Right kidney (tissue), 1 donor: ENCODE measurements at regions not wholly inside any gene's neighbourhood (a gene's known extent, or its start where the extent isn't known, plus 50 kb on each side); places are given as distances from the start of the nearest gene placed in this dataset.

ENCODE experiments used
- DNase-seq: peaks from one replicate; pipeline ENCODE4 v3.0.0-alpha.2; 2016

DNA sequence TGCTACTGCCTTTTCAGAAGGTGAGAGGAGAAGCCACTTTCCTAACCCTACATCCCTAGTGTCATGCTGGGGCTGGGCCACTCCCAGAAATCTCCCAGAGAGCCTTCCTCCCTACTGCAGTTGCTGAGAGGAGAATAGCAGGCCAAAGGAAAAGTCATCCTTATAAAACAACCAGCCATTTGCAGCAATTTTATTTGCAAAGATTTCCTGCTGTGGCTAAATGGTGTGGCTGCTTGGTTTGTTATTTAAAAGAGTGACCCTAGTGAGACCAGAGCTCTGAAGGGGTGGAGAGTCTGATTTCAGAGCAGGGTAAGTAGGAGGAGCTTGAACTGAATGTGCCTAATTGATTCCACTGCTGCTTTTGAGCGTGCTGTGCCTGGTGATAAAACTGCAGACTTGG lies 232.0 kb downstream of the GRIN2B start:
- DNase-seq: no peak

DNA sequence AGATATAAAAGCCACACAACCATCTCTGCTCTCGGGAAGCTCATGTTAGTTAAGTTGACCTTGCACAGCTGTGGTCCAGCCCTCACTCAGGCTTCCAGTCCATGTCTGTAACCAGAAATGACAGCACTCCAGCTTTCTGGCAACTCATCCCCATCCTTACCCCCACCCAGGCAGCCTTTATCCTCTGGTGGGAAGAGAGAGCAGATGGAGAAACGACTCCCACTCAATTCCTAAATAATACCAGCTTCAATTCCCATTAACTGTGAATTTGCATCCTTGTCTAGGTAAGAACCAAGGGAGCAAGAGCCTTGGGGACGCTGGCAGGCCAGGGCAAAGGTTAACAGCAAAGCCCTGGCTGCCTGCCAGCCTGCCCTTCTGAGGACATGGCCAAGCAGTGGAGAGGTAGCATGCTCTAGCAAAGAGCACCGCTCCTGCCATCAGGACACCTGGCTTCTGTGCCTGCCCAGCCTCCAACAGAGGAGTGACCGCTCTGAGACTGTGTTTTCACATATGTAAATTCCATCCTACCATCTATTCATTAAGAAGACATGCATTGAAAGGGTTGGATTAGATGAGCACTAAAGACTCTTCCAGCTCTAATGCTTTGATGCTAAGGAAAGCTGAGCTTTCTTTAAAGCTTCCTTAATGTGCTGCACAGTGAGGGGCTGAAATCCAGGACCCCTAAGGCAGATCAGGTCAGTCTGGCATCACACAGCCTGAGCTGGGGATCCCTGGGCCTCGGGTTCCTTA lies 236.1 kb downstream of the GRIN2B start:
- DNase-seq: no peak

DNA sequence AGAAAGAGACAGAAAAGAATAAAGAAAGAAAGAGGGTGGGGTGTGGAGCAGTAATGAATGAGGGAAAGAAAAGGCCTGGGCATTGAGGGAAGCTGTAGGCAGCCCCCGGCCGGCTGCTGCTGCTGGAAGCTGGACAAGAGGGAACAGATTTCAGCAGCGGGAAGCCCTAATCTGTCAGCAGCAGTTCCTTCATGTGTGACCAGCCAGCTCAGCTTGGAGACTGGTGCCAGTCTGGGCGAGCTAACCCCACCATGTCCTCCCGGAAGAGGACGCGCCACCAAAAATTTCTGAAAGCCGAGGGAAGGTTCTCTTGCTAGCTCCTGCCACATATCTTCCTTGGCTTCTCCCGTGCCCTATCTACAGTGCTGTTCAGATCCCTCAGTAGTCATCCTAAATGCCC lies 236.8 kb downstream of the GRIN2B start:
- DNase-seq: no peak

DNA sequence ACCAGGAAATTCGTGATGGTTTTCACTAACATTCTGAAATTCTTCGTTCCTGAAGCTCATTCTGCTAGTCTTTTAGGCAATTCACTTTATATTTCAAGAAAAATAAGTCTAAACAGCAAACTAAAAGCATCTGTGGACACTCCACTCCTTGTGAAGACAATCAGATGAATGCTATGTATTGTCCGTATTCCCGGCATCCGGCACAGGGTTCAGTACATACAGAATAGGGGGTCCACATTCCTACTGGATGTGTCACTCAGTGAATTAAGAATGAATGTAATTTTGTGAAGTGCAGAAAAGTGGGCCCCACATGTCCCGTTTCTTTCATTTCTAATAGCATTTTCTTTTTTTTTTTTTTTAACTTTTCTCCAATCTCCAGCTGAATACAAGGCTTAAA lies 241.3 kb downstream of the GRIN2B start:
- DNase-seq: no peak

DNA sequence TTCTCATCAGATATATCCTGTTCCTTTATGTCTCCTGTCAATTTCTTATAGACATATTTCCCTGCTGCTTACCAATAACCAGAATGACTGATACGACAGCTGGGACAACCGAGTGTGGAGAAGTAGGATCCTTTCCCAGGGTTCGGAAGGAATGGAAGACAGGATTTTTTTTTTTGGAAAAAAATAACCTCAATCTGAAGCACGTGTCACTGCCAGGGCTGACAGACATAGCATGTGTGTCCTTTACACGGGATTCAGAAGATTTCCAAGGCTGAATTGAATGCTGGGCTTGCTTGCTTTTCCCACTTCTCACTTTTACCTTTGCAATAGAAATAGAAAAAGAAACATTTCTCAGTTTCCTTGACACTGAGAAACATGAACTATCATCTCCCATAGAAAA lies 245.7 kb downstream of the GRIN2B start:
- DNase-seq: no peak

DNA sequence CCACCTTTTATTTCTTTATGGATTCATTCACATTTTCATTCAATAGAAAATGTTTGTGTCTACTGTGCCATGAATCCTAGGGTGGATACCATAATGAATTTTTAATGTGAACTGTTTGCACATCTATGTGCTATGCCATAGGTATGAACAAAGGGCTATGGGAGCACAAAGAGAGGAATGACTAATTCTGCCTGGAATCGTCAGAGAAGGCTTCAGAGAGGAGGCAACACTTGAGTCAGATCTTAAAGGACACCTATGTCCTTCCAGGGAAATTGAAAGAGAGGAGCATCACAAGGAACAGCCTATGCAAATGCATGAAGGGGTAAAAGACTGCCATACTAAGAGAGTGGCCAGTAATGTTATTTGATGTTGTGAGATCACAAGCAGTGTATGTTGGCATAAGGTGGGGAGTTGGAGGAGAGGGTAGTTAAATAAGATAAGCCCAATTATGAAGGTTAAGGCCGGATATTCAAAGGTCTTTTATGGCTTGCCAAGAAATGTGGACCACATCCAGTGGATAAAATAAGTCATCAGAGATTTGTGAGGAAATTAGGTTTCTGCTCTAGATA lies 246.7 kb downstream of the GRIN2B start:
- DNase-seq: no peak

DNA sequence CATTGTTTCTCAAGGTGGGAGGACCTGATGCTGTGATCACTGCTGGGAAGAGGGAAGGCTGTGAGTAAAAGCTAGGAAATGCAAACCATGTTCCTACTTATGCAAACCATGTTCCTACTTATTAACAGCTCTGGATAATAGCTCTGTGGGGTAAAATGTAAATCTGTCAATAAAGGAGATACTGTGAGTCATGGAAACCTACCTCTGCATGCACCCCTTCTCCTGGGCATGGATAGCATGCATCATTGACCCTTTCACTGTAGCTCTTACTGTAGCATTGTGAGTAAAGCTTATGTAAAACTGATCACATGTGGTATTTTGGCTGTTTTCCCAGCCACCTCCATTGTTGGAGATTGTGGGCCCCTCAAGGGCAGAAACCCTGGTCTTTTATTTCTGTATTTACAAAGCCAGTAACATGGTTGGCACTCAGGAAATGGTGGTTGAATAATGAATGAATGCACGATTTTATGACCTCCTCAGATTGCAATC lies 253.7 kb downstream of the GRIN2B start:
- DNase-seq: no peak

DNA sequence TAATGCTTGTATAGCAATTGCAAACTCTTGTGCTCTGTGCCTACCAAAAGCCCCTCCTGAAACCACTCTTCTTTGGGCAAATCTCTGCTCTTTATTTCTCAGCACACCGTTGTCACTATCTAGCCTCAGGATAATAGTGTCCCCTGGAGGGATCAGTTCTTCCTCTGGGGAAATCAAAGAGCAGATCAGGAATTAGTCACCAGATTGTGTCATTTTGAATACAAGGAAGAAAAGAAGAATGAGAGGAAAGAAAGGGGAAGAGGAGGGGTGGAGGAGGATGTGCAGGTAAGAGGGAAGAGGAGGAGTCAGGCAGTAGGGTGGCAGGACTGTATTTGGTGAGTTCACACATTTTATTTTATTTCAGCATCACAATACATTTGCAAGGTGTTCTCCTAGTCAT lies 256.4 kb downstream of the GRIN2B start:
- no peak for DNase-seq

DNA sequence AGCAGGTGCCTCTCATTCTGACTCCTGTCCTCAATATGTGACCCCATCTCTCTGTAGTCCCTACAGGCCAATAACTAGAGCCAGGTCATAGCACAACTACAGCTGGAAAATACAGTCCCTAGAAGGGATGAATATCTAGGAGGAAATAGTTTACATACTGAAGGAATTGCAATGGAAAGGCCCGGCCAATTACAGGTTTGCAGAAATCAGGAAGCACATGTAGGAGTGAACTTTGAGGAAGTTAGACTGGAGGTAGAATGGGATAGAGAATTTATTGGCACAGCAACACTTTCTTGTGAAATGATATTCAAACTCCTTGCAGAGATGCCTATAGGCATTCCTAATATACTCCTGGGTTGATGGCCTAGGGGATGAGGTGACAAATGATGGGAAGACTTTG lies 257.3 kb downstream of the GRIN2B start:
- no peak for DNase-seq

DNA sequence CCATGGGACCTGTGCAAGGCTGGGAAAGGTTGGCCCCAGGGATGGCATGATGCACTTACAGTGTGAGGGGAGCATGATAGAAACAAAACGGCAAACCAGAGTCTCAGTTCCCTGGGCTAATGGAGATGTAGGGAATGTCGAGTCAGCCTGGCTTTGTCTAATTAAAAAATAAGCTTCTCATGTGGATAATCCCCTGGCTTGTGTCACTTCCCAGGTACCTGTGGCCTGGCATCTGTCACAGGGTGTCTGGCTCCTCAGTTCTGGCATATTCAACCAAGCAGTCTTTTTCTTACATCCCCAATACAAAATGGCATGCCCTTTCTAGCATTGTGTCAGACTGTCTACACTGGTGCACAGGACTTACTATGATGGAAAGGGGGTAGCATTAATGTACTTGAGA lies 261.4 kb downstream of the GRIN2B start:
- DNase-seq: no peak

DNA sequence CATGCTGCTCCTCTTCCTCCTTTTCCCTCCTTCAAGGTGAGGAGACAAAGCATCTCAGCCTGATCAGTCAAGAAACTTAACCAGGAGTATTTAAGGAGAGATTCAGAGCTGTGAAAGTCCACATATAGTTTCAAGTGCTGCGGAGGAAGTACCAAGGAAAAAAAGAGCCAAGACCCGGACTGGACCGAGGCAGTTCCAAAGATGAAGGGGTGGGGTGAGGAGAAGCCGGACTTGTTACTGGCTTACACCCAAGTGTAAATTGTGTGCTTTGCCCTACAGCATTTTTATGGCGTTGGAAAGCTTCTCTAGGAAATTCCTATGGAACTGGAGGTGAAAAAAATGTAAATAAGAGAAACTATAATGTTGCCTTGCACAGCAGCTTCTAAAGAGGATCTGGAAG lies 263.1 kb downstream of the GRIN2B start:
- no peak for DNase-seq

DNA sequence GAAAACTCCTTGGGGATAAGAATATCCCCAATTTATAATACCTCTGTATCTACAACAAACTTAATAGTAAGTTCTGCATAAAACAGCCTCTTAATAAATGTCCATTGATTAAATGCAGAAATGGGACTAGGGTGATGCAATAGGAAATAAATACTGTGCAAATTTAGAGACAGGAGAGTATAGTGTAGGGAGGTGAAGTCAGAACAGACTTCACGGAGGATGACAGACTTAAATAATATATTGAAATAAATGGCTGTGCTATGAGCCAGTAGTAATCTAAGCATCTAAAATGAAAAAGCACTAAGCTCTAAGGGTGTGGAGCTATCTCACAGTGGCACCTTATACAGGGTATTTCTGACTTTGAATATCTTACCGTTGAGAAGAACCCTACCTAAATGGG lies 265.3 kb downstream of the GRIN2B start:
- DNase-seq: no peak

DNA sequence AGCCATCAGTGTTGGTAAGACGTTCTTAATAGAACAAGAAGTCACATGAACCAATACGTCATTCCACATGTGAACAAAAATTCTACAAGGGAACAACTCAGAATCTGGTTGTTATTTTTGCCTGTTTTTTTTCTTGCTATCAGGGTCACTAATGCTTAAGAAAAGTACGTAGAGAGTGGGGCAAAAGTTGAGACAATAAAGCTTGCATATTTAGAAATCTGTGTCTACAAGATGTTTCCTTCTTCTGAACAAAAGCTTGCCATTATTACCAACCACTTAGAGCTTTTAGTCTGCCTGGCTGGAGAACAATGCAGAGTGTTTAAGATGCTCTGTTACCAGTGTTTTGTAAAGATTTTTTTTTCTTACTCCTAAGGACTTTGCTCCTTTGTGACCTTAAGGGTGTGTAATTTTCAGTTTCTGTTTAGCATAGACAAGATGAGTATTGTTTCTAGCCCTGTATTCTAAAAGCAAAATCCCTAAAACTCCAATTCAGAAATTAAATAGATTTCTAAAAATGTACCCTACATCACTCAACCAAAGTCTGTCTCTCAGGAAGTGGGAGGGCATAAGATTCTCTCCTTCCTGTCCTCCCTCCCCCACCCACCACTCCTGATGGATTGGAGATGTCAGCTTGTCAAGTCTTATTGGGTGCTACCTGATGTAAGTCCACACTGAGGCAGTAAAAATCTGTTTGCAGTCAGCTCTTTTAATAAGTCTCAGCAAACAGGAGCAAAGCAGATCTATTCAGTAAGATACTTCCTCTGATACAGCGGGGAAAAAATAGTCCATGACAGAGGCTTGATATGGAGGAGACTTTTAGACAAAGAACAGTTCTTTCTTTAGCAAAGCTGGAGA lies 267.6 kb downstream of the GRIN2B start:
- no peak for DNase-seq

DNA sequence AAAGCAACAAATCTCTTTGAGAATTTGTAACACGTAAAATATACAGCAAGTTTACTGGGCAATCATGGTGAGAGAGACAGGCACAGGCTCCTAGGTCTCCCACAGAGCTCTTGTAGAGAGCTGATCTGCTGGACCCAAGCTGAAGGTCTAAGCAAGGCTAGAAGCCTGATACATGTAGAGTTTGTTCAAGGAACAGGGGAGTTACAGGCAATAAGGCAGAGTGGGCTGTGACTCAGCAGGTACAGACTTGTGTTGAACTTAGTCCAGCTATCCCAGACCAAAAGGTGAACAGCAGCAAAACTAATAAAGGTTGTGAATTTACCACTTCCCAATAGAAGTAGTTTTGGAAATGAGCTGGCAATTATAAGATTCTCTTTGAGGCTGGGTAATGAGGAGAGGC lies 273.6 kb downstream of the GRIN2B start:
- no peak for DNase-seq

DNA sequence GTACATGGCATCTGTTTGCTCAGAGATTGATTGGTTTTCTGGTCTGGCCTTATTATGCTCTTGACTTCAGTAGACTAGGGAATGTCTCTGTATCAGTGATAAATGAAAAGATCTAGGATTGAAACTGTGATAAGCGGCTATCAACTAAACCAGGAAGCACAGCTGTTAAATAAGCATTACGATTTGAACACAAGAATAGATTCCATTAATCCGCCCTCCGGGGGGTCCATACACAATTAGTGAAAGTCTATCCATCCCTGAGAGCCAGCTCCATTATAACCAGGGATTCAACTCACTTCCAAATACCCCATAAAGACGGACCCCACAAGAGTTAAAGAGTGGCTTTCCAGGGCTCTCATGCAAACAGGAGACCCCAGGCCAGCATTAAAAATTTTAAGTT lies 279.0 kb downstream of the GRIN2B start:
- no peak for DNase-seq

DNA sequence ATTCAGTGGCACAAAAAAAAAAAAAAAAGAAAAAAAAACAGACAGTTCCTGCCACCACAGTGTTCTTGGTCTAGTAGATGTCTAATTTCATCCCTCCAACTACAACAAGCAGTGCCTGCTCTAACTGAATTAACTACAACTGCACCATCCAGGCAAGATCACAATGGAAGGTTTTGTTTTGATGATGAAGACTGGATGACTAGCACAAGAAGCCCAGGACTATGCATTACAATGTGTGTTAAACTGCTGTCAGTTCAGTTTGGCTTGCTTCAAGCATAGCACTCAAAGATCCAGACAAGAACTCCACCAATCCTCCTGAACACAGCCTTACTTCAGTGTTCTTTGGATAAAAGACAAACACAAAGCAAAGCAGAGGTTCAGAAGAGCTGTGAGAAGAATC lies 279.9 kb downstream of the GRIN2B start:
- DNase-seq: no peak

DNA sequence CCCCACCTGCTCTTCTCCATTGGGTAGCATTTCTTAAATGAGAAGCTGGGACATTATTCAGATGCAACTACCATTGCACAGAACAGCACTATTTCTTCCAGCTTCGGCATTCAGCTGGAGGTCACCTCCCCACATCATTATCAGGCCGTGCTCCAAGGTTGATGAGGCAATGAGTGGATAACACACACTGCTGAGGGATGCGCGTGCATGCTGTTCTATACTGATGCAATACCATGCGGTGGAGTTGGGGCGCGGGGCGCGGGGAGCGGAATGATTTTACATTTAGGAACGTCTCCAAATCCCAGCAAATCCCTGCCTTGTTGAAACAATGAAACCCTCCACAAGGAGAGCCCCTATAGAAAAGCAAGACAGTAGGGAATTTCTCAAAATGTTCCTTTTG lies 283.4 kb downstream of the GRIN2B start:
- no peak for DNase-seq

DNA sequence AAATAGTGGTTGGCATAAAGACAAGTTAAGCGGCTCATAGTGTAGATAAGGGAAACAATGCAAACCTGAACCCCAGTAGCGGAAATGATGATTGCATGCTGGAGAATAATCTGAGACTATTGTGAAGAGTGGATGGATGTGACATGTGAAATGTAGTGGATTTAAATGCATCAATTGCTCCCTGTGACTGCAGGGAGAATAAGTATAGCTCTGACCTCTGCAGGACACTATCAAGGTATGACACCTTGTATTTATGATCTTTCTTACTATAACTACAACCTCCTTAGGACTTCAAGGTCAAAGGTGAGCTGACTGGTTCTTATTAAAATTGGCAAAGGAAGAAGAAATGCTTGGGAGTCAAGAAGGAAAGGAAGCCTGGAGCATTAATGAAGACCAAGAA lies 285.6 kb downstream of the GRIN2B start:
- no peak for DNase-seq

DNA sequence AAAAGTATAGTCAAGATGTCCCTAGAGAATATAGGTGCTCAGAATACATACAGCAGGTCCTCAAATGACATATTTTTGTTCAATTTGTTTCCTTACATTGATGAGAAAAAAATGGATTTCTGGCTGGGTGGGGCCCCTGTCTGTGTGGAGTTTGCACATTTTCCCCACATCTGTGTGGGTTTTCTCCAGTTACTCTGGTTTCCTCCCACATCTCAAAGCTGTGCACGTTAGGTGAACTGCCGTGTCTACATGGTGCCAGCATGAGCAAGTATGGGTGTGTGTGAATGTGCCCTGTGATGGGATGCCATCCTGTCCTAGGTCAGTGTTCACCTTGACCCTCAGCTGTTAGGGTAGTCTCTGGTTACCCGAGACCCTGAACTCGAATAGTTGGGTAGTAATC lies 289.1 kb downstream of the GRIN2B start:
- DNase-seq: no peak

DNA sequence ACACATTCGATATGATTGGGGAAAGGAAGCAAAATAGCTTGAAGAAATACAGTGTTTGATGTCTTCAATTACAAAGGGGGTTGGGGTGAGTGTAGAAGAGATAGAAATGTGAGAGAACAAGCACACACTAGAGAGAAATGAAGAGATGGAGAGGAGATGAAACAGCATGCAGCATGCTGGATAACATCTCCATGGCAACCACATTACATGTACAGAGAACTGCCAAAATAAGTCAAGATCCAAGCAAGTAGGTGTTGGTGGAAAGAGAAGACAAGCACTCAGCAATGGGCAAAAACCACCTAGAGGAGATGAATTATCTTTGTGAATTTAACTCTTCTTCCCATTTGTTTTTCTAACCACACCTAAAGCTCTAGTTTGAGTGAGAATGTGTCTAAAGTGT lies 289.8 kb downstream of the GRIN2B start:
- no peak for DNase-seq

DNA sequence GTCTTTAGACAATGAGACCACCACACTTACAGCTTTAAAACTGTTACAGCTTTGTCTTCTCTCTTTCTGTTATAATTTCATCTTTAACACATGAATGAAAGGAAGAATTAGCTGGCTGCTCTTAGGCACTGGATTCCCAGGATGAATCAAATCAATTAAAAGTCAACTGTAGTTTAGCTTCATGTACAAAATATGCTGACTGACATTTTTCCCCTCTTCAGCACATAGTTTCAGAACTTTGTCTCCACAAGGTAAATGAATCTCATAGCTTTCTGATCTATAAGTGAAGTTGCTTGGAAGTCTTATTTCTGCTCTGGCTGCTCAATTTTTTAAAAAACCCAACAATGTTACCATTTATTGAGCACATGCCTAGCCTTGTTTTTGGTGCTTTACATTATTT lies 293.8 kb downstream of the GRIN2B start:
- DNase-seq: no peak

DNA sequence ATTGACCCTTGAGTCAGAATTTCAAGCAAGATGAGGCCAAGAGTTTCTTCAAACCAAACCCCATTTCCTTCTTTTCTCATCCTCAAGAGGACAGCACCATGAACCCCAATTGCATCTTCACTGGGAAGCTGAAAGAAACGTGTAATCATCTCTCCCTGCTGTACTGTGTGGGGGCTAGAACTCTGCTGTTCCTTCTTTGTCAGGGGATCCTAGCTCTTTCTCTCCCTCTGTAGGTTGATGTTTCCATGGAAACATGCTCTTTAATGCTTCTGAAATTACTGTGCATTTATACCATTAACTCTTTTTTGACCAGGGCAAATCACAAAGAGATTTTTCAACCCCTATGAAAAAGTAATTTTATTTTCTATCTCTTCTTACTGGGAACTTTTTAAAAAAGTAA lies 295.1 kb downstream of the GRIN2B start:
- DNase-seq: no peak

DNA sequence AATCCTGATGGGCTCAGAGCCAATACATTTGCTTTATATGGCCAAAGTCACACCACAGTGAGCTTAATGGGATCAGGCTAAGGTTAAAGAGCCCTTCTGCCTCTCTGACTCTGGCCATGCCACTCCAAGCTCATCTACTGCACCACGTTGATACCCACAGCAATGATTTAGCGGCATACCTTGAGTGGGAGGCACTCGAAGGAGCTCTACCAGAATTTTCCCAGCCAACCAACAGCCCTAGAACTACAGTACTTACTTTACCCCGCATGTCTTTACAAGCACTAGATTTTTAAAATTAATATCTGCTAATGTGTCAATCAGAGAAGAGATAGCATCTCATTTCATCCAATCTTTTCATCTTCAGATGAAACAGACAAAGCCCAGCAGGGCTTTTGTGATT lies 300.5 kb downstream of the GRIN2B start:
- no peak for DNase-seq

DNA sequence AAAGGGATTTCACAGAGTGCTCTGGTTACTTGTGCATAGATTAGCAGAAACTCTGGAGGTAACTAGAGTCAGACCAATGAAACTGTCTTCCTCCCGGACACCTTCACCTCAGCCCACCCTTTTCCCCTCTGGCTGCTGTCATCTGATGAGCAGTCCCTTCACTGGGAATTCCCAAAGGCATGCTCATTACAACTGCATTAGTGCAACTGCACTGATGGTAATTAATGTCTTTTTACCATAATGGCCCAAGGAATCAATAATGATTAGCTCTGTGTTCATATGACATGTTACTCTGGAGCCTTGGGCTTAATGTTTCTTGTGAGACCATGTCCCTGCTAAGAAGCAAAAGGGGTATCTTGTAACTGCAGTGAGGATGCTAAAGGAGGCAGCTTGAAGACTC lies 304.5 kb downstream of the GRIN2B start:
- DNase-seq: no peak
